ENCODE measurements at regions not wholly inside any gene's neighbourhood (a gene's known extent, or its start where the extent isn't known, plus 50 kb on each side); places are given as distances from the start of the nearest gene placed in this dataset.

GRCh38 chr6:85977661-85978060 is 335.0 kb upstream of the SYNCRIP start:
- DNase-seq (ENCODE audit: low spot score), result no peak
- intact Hi-C loops (cut with DNase I), result no loop called here

GRCh38 chr6:85975957-85976356 is 333.3 kb upstream of the SYNCRIP start:
- no peak for DNase-seq (ENCODE audit: low spot score)
- Histone ChIP-seq H3K36me3 (no peaks in the 10 kb centered on the region), H3K4me1 (replicated peaks) (no peaks in the 10 kb centered on the region), H3K27me3 (replicated peaks; ENCODE audit: insufficient read depth) (no peaks in the 10 kb centered on the region), H3K4me3 (no peak overlapping the region), H3K9me3 (no peaks in the 10 kb centered on the region), H3K27ac (no peak overlapping the region)
- TF ChIP-seq POLR2A (IDR thresholded peaks at IDR 0.05) (no peak), CTCF (IDR thresholded peaks at IDR 0.05) (no peak), POLR2AphosphoS5 (IDR thresholded peaks at IDR 0.05) (no peak)
- 88% methylated on average over 2 of the region's 2 CpGs for WGBS
- intact Hi-C loops (cut with DNase I), result no loop called here

More at GRCh38 chr6:85977661-85978060, 335.0 kb upstream of the SYNCRIP start:
- no peak overlapping the region for H3K4me3 ChIP-seq
- no peak overlapping the region for H3K27ac ChIP-seq
- no peaks in the 10 kb centered on the region for H3K9me3 ChIP-seq
- TF ChIP-seq POLR2AphosphoS5 (IDR thresholded peaks at IDR 0.05) (no peak), POLR2A (IDR thresholded peaks at IDR 0.05) (no peak), CTCF (IDR thresholded peaks at IDR 0.05) (no peak)
- no peaks in the 10 kb centered on the region for H3K27me3 ChIP-seq (replicated peaks; ENCODE audit: insufficient read depth)
- H3K36me3 ChIP-seq, result no peaks in the 10 kb centered on the region
- no peaks in the 10 kb centered on the region for H3K4me1 ChIP-seq (replicated peaks)

DNA sequence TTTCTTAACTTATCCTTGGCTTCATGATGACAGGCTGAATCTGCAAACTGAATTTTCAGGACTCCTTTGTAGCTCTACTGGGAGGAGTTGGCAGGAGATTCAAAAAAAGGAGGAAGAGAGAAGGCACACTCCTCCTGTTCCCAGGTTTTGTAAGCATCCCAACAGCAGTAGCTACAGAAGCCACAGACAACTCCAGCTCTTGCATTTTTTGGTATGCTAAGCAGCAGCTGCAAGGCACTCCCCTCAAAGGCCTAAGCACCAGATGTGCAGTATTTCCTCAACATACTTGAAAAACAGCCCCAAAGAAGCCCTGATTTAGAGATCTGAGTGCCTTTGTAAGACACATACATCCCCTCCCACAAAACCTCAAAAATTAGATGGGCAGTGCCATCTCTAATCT is 328.6 kb upstream of the SYNCRIP start:
- no peaks in the 10 kb centered on the region for H3K36me3 ChIP-seq
- no peak for TF ChIP-seq POLR2A (IDR thresholded peaks at IDR 0.05)
- no peak for TF ChIP-seq POLR2AphosphoS5 (IDR thresholded peaks at IDR 0.05)
- no peak for TF ChIP-seq CTCF (IDR thresholded peaks at IDR 0.05)
- no peak for DNase-seq (ENCODE audit: low spot score)
- H3K9me3 ChIP-seq, result no peaks in the 10 kb centered on the region
- no peaks in the 10 kb centered on the region for H3K27me3 ChIP-seq (replicated peaks; ENCODE audit: insufficient read depth)
- intact Hi-C loops (cut with DNase I), result no loop called here
- H3K27ac ChIP-seq, result no peak overlapping the region
- H3K4me3 ChIP-seq, result no peak overlapping the region
- H3K4me1 ChIP-seq (replicated peaks), result no peaks in the 10 kb centered on the region

GRCh38 chr6:85966828-85967227 is 324.1 kb upstream of the SYNCRIP start:
- Histone ChIP-seq H3K36me3 (no peaks in the 10 kb centered on the region), H3K4me3 (no peak overlapping the region), H3K9me3 (no peaks in the 10 kb centered on the region), H3K4me1 (replicated peaks) (no peaks in the 10 kb centered on the region), H3K27me3 (replicated peaks; ENCODE audit: insufficient read depth) (no peaks in the 10 kb centered on the region), H3K27ac (no peak overlapping the region)
- 47% methylated on average over 5 of the region's 5 CpGs for WGBS
- DNase-seq (ENCODE audit: low spot score), result no peak
- intact Hi-C loops (cut with DNase I), result no loop called here
- TF ChIP-seq CTCF (IDR thresholded peaks at IDR 0.05) (no peak), POLR2A (IDR thresholded peaks at IDR 0.05) (no peak)

- intact Hi-C loops (cut with DNase I), result no loop called here
- Histone ChIP-seq H3K27me3 (replicated peaks; ENCODE audit: insufficient read depth) (no peaks in the 10 kb centered on the region), H3K4me1 (replicated peaks) (no peaks in the 10 kb centered on the region), H3K36me3 (no peaks in the 10 kb centered on the region), H3K4me3 (no peak overlapping the region), H3K27ac (no peak overlapping the region), H3K9me3 (no peaks in the 10 kb centered on the region)
- TF ChIP-seq CTCF (IDR thresholded peaks at IDR 0.05), result no peak
- no peak for TF ChIP-seq POLR2A (IDR thresholded peaks at IDR 0.05)
- no peak for TF ChIP-seq POLR2AphosphoS5 (IDR thresholded peaks at IDR 0.05)
- no peak for DNase-seq (ENCODE audit: low spot score)
Measured at GRCh38 chr6:85961746-85962145, 319.1 kb upstream of the SYNCRIP start.

Measured in prostate gland (tissue), 2 donors.